K562 (cell line): ENCODE measurements at regions not wholly inside any gene's neighbourhood (a gene's known extent, or its start where the extent isn't known, plus 50 kb on each side); places are given as distances from the start of the nearest gene placed in this dataset.

Experiments
- ATAC-seq: fragments of 200-7000 bp; cut with Tn5 transposase; 3 replicates; pipeline ENCODE4 v1.9.1; 2020; ENCODE audit warnings: moderate library complexity
- BruUV-seq: library from RNA; stranded (reverse); fragments of 400-500 nt; replicated peaks from 2 replicates; lab custom pipeline; 2021; lab: Mats Ljungman, UMichigan
- CTCF ChIA-PET: fragments of 300-600 bp; formaldehyde crosslinking; extraction: SDS; loops from one replicate; lab custom pipeline; 2021; ENCODE audit warnings: low intra/inter-chr PET ratio; lab: Yijun Ruan, JAX
- POLR2A ChIA-PET: fragments of 300-600, 350-650 bp; sonication (Branson Sonifier 250); formaldehyde crosslinking; extraction: SDS; loops from one replicate; lab custom pipeline; 2021; ENCODE audit warnings: antibody characterized with exemption, inconsistent platforms; lab: Yijun Ruan, JAX
- DNase-seq, 4 experiments: peaks; one replicate each; pipeline versions ENCODE4 v3.0.0 to v3.0.0-alpha.2; 2011 to 2018; ENCODE audit warnings: low spot score in 3 of 4, mixed read lengths in 3 of 4; ENCODE audit errors: extremely low read depth in 1 of 4
- FAIRE-seq: peaks from 2 replicates; lab custom pipeline; 2011; peaks lifted over from hg19 to GRCh38; lab: Jason Lieb, UNC
- H2AFZ ChIP-seq: 2 replicates; pipeline ENCODE4 v1.6.0; 2011; ENCODE audit warnings: low read depth, low read length, control low read depth, inconsistent platforms
- H3K27ac ChIP-seq: fragments of 200-600 bp; 3 replicates; pipeline ENCODE4 v1.8.0; 2011; ENCODE audit warnings: low read depth, mild to moderate bottlenecking, control low read depth, inconsistent platforms, low read length, moderate library complexity, mixed read lengths; ENCODE audit errors: extremely low read depth
- H3K27me3 ChIP-seq, 2 experiments: fragments of 300-600 bp in 1 of 2; 2 replicates in 1 of 2; 3 replicates in 1 of 2; pipeline versions ENCODE4 v1.6.0 to v1.8.0; 2011; ENCODE audit warnings: inconsistent platforms in 2 of 2, low read length in 2 of 2, mild to moderate bottlenecking in 1 of 2, mixed read lengths in 1 of 2, moderate library complexity in 1 of 2; ENCODE audit not compliant: control insufficient read depth in 2 of 2, insufficient read depth in 2 of 2
- H3K36me3 ChIP-seq: fragments of 300-600 bp; 3 replicates; pipeline ENCODE4 v1.8.0; 2011; ENCODE audit warnings: mild to moderate bottlenecking, low read length, inconsistent platforms; ENCODE audit not compliant: control insufficient read depth, insufficient read depth
- H3K4me1 ChIP-seq, 2 experiments: fragments of 200-600 bp in 1 of 2; replicated peaks in 1 of 2; 2 replicates in 1 of 2; 3 replicates in 1 of 2; pipeline versions ENCODE4 v1.5.1 to v1.8.0; 2011; ENCODE audit warnings: inconsistent platforms in 2 of 2, low read length in 2 of 2, mild to moderate bottlenecking in 1 of 2, mixed read lengths in 1 of 2, moderate library complexity in 1 of 2; ENCODE audit not compliant: control insufficient read depth in 2 of 2, insufficient read depth in 2 of 2
- H3K4me2 ChIP-seq: 2 replicates; pipeline ENCODE4 v1.6.1; 2011; ENCODE audit warnings: low read length, control low read depth, inconsistent platforms, mixed read lengths; ENCODE audit not compliant: insufficient read depth
- H3K4me3 ChIP-seq: fragments of 200-600 bp; sonication (generic), shearing (Covaris generic); 2 replicates; pipeline ENCODE4 v1.5.1; 2016; ENCODE audit warnings: control low read depth, inconsistent platforms
- H3K79me2 ChIP-seq: fragments of 200-600 bp; 3 replicates; pipeline ENCODE4 v1.8.0; 2011; ENCODE audit warnings: low read length, inconsistent platforms; ENCODE audit not compliant: control insufficient read depth, insufficient read depth
- H3K9ac ChIP-seq, 2 experiments: 2 replicates each; pipeline versions ENCODE4 v1.6.0 to v1.6.1; 2011; ENCODE audit warnings: low read depth in 2 of 2, low read length in 2 of 2, control low read depth in 1 of 2, inconsistent platforms in 1 of 2, mild to moderate bottlenecking in 1 of 2, mixed read lengths in 1 of 2; ENCODE audit not compliant: insufficient read depth in 1 of 2
- H3K9me1 ChIP-seq: one replicate; pipeline ENCODE4 v1.6.0; 2011; ENCODE audit warnings: inconsistent platforms, mild to moderate bottlenecking, low read length, moderate library complexity; ENCODE audit not compliant: control insufficient read depth, insufficient read depth
- H3K9me3 ChIP-seq: replicated peaks from 2 replicates; pipeline ENCODE4 v1.5.1; 2011; ENCODE audit warnings: low read depth, low read length, inconsistent platforms; ENCODE audit not compliant: control insufficient read depth, insufficient read depth
- H4K20me1 ChIP-seq: replicated peaks from 2 replicates; pipeline ENCODE4 v1.6.1; 2011; ENCODE audit warnings: low read length, inconsistent platforms, mixed read lengths; ENCODE audit not compliant: control insufficient read depth, insufficient read depth
- ADNP ChIP-seq: fragments of 200-800 bp; sonication (Bioruptor generic); IDR thresholded peaks from 2 replicates; pipeline ENCODE4 v1.6.1; 2016; ENCODE audit warnings: missing genetic modification characterization, missing compliant biosample characterization
- ARID3A ChIP-seq: IDR thresholded peaks from 2 replicates; pipeline ENCODE4 v1.6.1; 2012; ENCODE audit warnings: low read depth, low read length, improper control_type of control experiment, borderline replicate concordance
- CC2D1A ChIP-seq: fragments of 450-650 bp; IDR thresholded peaks from 2 replicates; pipeline ENCODE4 v1.6.1; 2017; ENCODE audit warnings: mild to moderate bottlenecking
- CGGBP1 ChIP-seq: fragments of 250-450 bp; sonication (Bioruptor Pico); IDR thresholded peaks from 2 replicates; pipeline ENCODE4 v1.9.0; 2021; ENCODE audit warnings: mild to moderate bottlenecking
- ETS1 ChIP-seq: conservative IDR thresholded peaks from 2 replicates; pipeline ENCODE4 v1.6.1; 2011; ENCODE audit warnings: low read depth, mild to moderate bottlenecking, low read length; ENCODE audit not compliant: control insufficient read depth
- GTF2B ChIP-seq: IDR thresholded peaks from 2 replicates; pipeline ENCODE4 v1.6.1; 2011; ENCODE audit not compliant: insufficient read length; ENCODE audit errors: extremely low read depth
- HMGN3 ChIP-seq: IDR thresholded peaks from 2 replicates; pipeline ENCODE4 v1.6.1; 2011; ENCODE audit warnings: borderline replicate concordance, low read depth, mild to moderate bottlenecking, mixed read lengths, low read length; ENCODE audit not compliant: insufficient read length; ENCODE audit errors: extremely low read depth
- NCOA1 ChIP-seq: fragments of 450-650 bp; IDR thresholded peaks from 2 replicates; pipeline ENCODE4 v1.6.1; 2016; ENCODE audit warnings: low read depth
- RB1 ChIP-seq: fragments of 450-650 bp; IDR thresholded peaks from 2 replicates; pipeline ENCODE4 v1.6.1; 2017; ENCODE audit warnings: low read depth, mild to moderate bottlenecking
- ZNF24 ChIP-seq: fragments of 450-650 bp; IDR thresholded peaks from 2 replicates; pipeline ENCODE4 v1.6.1; 2016
- ZNF280B ChIP-seq: fragments of 250-450 bp; sonication (Bioruptor Pico); IDR thresholded peaks from 2 replicates; pipeline ENCODE4 v1.5.1; 2021; ENCODE audit warnings: mild to moderate bottlenecking
- ZNF717 ChIP-seq: fragments of 250-450 bp; sonication (Bioruptor Pico); IDR thresholded peaks from 2 replicates; pipeline ENCODE4 v1.5.0; 2021
- ZNF785 ChIP-seq: fragments of 250-450 bp; sonication (Bioruptor Pico); IDR thresholded peaks from 2 replicates; pipeline ENCODE4 v1.4.0; 2020; ENCODE audit warnings: mild to moderate bottlenecking
- WGBS: fragments of 100-300 bp; shearing (Covaris generic); methylation state at CpG from one replicate; pipeline ENCODE4 v1.1.6; 2016; ENCODE audit warnings: low coverage, mixed read lengths; ENCODE audit not compliant: insufficient coverage; ENCODE audit errors: missing lambda C conversion rate; 5-methylcytosine and 5-hydroxymethylcytosine counted together
- in situ Hi-C: fragments of 300-500 bp; cut with MboI; formaldehyde crosslinking; loops from 4 replicates; pipeline ENCODE4 v1.15.0; 2018; ENCODE audit warnings: inconsistent platforms, mixed read lengths
- intact Hi-C: fragments of 100-400 bp; cut with micrococcal nuclease; formaldehyde crosslinking; loops from 2 replicates; pipeline ENCODE4 v1.14.2; 2022

GRCh38 chr20:51906679-51907078 is 104.4 kb upstream of the SALL4 start:
- H3K4me3 ChIP-seq, result no peak overlapping the region
- H3K9ac ChIP-seq, result no peak overlapping the region
- FAIRE-seq (no peak), DNase-seq (no peak), ATAC-seq (no peak)
- no peaks in the 10 kb centered on the region for H3K4me1 ChIP-seq
- H3K9me3 ChIP-seq, result no peaks in the 10 kb centered on the region
- no peak overlapping the region for H2AFZ ChIP-seq
- TF ChIP-seq NCOA1 (no peak), ARID3A (no peak), CGGBP1 (CRISPR knock-in tag) (no peak), ZNF785 (no peak), RB1 (no peak), ZNF24 (no peak), GTF2B (no peak), ZNF717 (CRISPR knock-in tag) (no peak), ADNP (tag) (no peak), CC2D1A (no peak), HMGN3 (no peak), ZNF280B (CRISPR knock-in tag) (no peak), ETS1 (no peak)
- peaks cover 3 to 23% of the 10 kb centered on the region in 2 experiments for H3K27me3 ChIP-seq
- BruUV-seq, result no TSS peak
- no peak overlapping the region for H3K27ac ChIP-seq
- ChIA-PET POLR2A (no interaction called here), CTCF (no interaction called here)
- 0% methylated on average over 1 of the region's 1 CpG for WGBS
- no peak overlapping the region for H3K4me2 ChIP-seq
- H3K36me3 ChIP-seq, result no peaks in the 10 kb centered on the region
- intact Hi-C loops (no loop called here), in situ Hi-C loops (no loop called here)
- H4K20me1 ChIP-seq, result no peaks in the 10 kb centered on the region
- no peaks in the 10 kb centered on the region for H3K79me2 ChIP-seq
- H3K9me1 ChIP-seq, result no peaks in the 10 kb centered on the region
